H9 (cell line): ENCODE measurements at regions not wholly inside any gene's neighbourhood (a gene's known extent, or its start where the extent isn't known, plus 50 kb on each side); places are given as distances from the start of the nearest gene placed in this dataset.

Source experiments
- DNase-seq: peaks from one replicate; pipeline ENCODE4 v3.0.0-alpha.2; 2017
- H2AFZ ChIP-seq: one replicate; pipeline ENCODE4 v1.6.1; 2013; ENCODE audit warnings: mild to moderate bottlenecking, low read length, control low read depth, moderate library complexity
- H2AK5ac ChIP-seq: 2 replicates; pipeline ENCODE4 v1.6.1; 2013; ENCODE audit warnings: low read length, control low read depth, mixed read lengths; ENCODE audit not compliant: insufficient read length
- H2BK120ac ChIP-seq: one replicate; pipeline ENCODE4 v1.6.1; 2013; ENCODE audit warnings: low read depth, mild to moderate bottlenecking, low read length, control low read depth, inconsistent platforms; ENCODE audit not compliant: poor library complexity, severe bottlenecking
- H2BK12ac ChIP-seq: 2 replicates; pipeline ENCODE4 v1.6.1; 2013; ENCODE audit warnings: low read length, control low read depth, mixed read lengths, low read depth; ENCODE audit not compliant: insufficient read length
- H2BK15ac ChIP-seq: 2 replicates; pipeline ENCODE4 v1.6.1; 2013; ENCODE audit warnings: low read depth, low read length, control low read depth
- H2BK20ac ChIP-seq: one replicate; pipeline ENCODE4 v1.6.1; 2013; ENCODE audit warnings: low read depth, mild to moderate bottlenecking, low read length, control low read depth, inconsistent platforms; ENCODE audit not compliant: poor library complexity, severe bottlenecking
- H2BK5ac ChIP-seq: 2 replicates; pipeline ENCODE4 v1.6.1; 2013; ENCODE audit warnings: low read length, control low read depth, mixed read lengths; ENCODE audit not compliant: insufficient read length
- H3K14ac ChIP-seq: 2 replicates; pipeline ENCODE4 v1.6.1; 2013; ENCODE audit warnings: low read length, control low read depth; ENCODE audit not compliant: insufficient read depth
- H3K18ac ChIP-seq: 2 replicates; pipeline ENCODE4 v1.6.1; 2013; ENCODE audit warnings: low read depth, mild to moderate bottlenecking, mixed read lengths, low read length, control low read depth; ENCODE audit not compliant: insufficient read length
- H3K23ac ChIP-seq: 2 replicates; pipeline ENCODE4 v1.6.1; 2013; ENCODE audit warnings: low read length, control low read depth, mixed read lengths, low read depth; ENCODE audit not compliant: insufficient read length
- H3K23me2 ChIP-seq: 2 replicates; pipeline ENCODE4 v1.6.1; 2013; ENCODE audit warnings: low read depth, mild to moderate bottlenecking, mixed read lengths, low read length, control low read depth; ENCODE audit not compliant: insufficient read length, poor library complexity, severe bottlenecking
- H3K27ac ChIP-seq: 2 replicates; pipeline ENCODE4 v1.5.1; 2013; ENCODE audit warnings: low read length, control low read depth, mixed read lengths, low read depth; ENCODE audit not compliant: insufficient read length
- H3K27me3 ChIP-seq: 2 replicates; pipeline ENCODE4 v1.6.1; 2013; ENCODE audit warnings: low read length, control low read depth, inconsistent platforms; ENCODE audit not compliant: insufficient read depth
- H3K4ac ChIP-seq: 2 replicates; pipeline ENCODE4 v1.6.1; 2013; ENCODE audit warnings: low read depth, mild to moderate bottlenecking, control low read depth, inconsistent platforms, low read length, moderate library complexity
- H3K4me1 ChIP-seq: 2 replicates; pipeline ENCODE4 v1.6.1; 2013; ENCODE audit warnings: low read length, control low read depth, inconsistent platforms; ENCODE audit not compliant: insufficient read depth
- H3K4me2 ChIP-seq: 2 replicates; pipeline ENCODE4 v1.6.1; 2013; ENCODE audit warnings: low read length, control low read depth, mixed read lengths; ENCODE audit not compliant: insufficient read length, insufficient read depth
- H3K56ac ChIP-seq: 2 replicates; pipeline ENCODE4 v1.6.1; 2013; ENCODE audit warnings: low read depth, mild to moderate bottlenecking, mixed read lengths, low read length, control low read depth; ENCODE audit not compliant: insufficient read length
- H3K79me1 ChIP-seq: 2 replicates; pipeline ENCODE4 v1.6.1; 2013; ENCODE audit warnings: low read depth, mild to moderate bottlenecking, moderate library complexity, low read length, control low read depth, inconsistent platforms; ENCODE audit not compliant: insufficient read depth, poor library complexity, severe bottlenecking
- H3K79me2 ChIP-seq: 2 replicates; pipeline ENCODE4 v1.6.1; 2013; ENCODE audit warnings: low read length, control low read depth, inconsistent platforms; ENCODE audit not compliant: insufficient read depth
- H3K9ac ChIP-seq: 2 replicates; pipeline ENCODE4 v1.6.1; 2013; ENCODE audit warnings: low read length, control low read depth, mixed read lengths; ENCODE audit not compliant: insufficient read length; ENCODE audit errors: extremely low read depth
- H3K9me3 ChIP-seq: one replicate; pipeline ENCODE4 v1.6.1; 2013; ENCODE audit warnings: low read depth, low read length, inconsistent platforms; ENCODE audit not compliant: control insufficient read depth
- H3T11ph ChIP-seq: one replicate; pipeline ENCODE4 v1.6.1; 2013; ENCODE audit warnings: mild to moderate bottlenecking, low read length, control low read depth, inconsistent platforms
- H4K20me1 ChIP-seq: one replicate; pipeline ENCODE4 v1.6.1; 2013; ENCODE audit not compliant: control insufficient read depth, insufficient read length, insufficient read depth
- H4K5ac ChIP-seq: 2 replicates; pipeline ENCODE4 v1.6.1; 2013; ENCODE audit warnings: low read depth, mild to moderate bottlenecking, mixed read lengths, low read length, control low read depth; ENCODE audit not compliant: insufficient read length
- H4K8ac ChIP-seq: replicated peaks from 2 replicates; pipeline ENCODE4 v1.6.1; 2013; ENCODE audit warnings: low read length, control low read depth, mixed read lengths, low read depth; ENCODE audit not compliant: insufficient read length
- H4K91ac ChIP-seq: 2 replicates; pipeline ENCODE4 v1.6.1; 2013; ENCODE audit warnings: low read depth, mild to moderate bottlenecking, moderate library complexity, mixed read lengths, low read length, control low read depth; ENCODE audit not compliant: insufficient read length
- H3K27ac Mint-ChIP-seq, 3 experiments: 2 replicates in 2 of 3; 3 replicates in 1 of 3; pipeline ENCODE4 v1.8.0; 2020 to 2021; ENCODE audit warnings: mixed read lengths in 3 of 3, mild to moderate bottlenecking in 1 of 3, moderate library complexity in 1 of 3
- H3K27me3 Mint-ChIP-seq: 2 replicates; pipeline ENCODE4 v1.8.0; 2021; ENCODE audit warnings: low read depth, mild to moderate bottlenecking, moderate library complexity, mixed read lengths
- H3K36me3 Mint-ChIP-seq, 3 experiments: 2 replicates in 2 of 3; 3 replicates in 1 of 3; pipeline ENCODE4 v1.8.0; 2020 to 2021; ENCODE audit warnings: low read depth in 3 of 3, mixed read lengths in 3 of 3; ENCODE audit not compliant: insufficient read depth in 1 of 3
- H3K4me1 Mint-ChIP-seq, 2 experiments: 2 replicates each; pipeline ENCODE4 v1.8.0; 2020; ENCODE audit warnings: mixed read lengths in 2 of 2
- H3K4me3 Mint-ChIP-seq, 2 experiments: 2 replicates in 1 of 2; 3 replicates in 1 of 2; pipeline ENCODE4 v1.8.0; 2020 to 2021; ENCODE audit warnings: mild to moderate bottlenecking in 2 of 2, mixed read lengths in 2 of 2, moderate library complexity in 1 of 2
- H3K9me3 Mint-ChIP-seq, 2 experiments: 2 replicates in 1 of 2; 3 replicates in 1 of 2; pipeline ENCODE4 v1.8.0; 2020; ENCODE audit warnings: mild to moderate bottlenecking in 2 of 2, mixed read lengths in 2 of 2, moderate library complexity in 1 of 2
- CTCF ChIP-seq: fragments of 200-600 bp; sonication (generic); conservative IDR thresholded peaks from 3 replicates; pipeline ENCODE4 v1.8.0; 2021; ENCODE audit warnings: antibody characterized with exemption, mild to moderate bottlenecking
- WGBS: extraction: QIAGEN DNeasy Blood & Tissue Kit; methylation state at CpG from one replicate; pipeline ENCODE4 v1.1.7; 2013; ENCODE audit warnings: missing lambda C conversion rate, low lambda C conversion rate, mixed read lengths; ENCODE audit not compliant: insufficient read length; ENCODE audit errors: extremely low coverage; 5-methylcytosine and 5-hydroxymethylcytosine counted together

GRCh38 chr17:73947281-73947965 is 256.1 kb upstream of the RPL38 start:
- Histone ChIP-seq H2AK5ac (no peak overlapping the region), H4K5ac (no peak overlapping the region), H2BK20ac (no peak overlapping the region), H3K18ac (no peak overlapping the region), H3K9me3 (no peaks in the 10 kb centered on the region), H3K23ac (no peak overlapping the region), H4K91ac (no peak overlapping the region), H3K27me3 (peaks cover 5% of the 10 kb centered on the region; the same call in 1 of the 2 replicates), H3K79me1 (no peaks in the 10 kb centered on the region), H2BK12ac (no peak overlapping the region), H3K4ac (no peak overlapping the region), H2BK120ac (no peak overlapping the region), H3K4me1 (no peaks in the 10 kb centered on the region), H3K14ac (no peak overlapping the region), H3K4me2 (no peak overlapping the region), H3K9ac (no peak overlapping the region), H3K79me2 (no peaks in the 10 kb centered on the region), H2AFZ (no peak overlapping the region), H2BK15ac (no peak overlapping the region), H2BK5ac (no peak overlapping the region), H4K20me1 (no peaks in the 10 kb centered on the region), H3K56ac (no peak overlapping the region), H4K8ac (no peak overlapping the region), H3K27ac (no peak overlapping the region), H3K23me2 (peaks cover 4% of the 10 kb centered on the region), H3T11ph (no peak overlapping the region)
- Mint-ChIP-seq H3K4me3 (no peak overlapping the region), H3K9me3 (no peaks in the 10 kb centered on the region; a peak in 1 of 5 replicates), H3K4me1 (peaks cover 6 to 11% of the 10 kb centered on the region in 2 experiments), H3K27me3 (peaks cover 71% of the 10 kb centered on the region), H3K36me3 (no peaks in the 10 kb centered on the region; a peak in 1 of 7 replicates), H3K27ac (no peak overlapping the region; a peak in 1 of 7 replicates)
- DNase-seq: no peak
- no peak for TF ChIP-seq CTCF
- WGBS: no CpG with 5 or more reads among the region's 13 CpGs
